ENCODE measurements at regions not wholly inside any gene's neighbourhood (a gene's known extent, or its start where the extent isn't known, plus 50 kb on each side); places are given as distances from the start of the nearest gene placed in this dataset.

DNA sequence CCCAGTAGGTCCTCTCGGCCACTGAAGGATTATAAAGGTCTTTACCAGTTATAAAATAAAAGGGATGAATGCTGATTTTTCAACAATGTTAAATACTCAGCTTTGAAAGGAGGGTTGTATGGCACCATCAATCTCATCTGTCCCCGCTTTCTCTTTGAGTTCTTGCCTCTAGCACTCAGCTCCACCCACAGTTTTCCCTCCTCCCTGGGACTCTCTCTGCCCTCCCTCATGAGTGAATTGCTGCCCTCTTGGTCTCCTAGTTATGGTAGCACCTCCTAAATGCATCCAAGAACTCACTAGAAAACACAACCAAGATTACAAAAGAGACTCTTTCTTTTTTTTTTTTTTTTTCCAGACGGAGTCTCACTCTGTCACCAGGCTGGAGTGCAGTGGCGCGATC, 91.0 kb downstream of the TEX35 start (continued):
- no peak for TF ChIP-seq EZH2 (IDR thresholded peaks at IDR 0.05)

DNA sequence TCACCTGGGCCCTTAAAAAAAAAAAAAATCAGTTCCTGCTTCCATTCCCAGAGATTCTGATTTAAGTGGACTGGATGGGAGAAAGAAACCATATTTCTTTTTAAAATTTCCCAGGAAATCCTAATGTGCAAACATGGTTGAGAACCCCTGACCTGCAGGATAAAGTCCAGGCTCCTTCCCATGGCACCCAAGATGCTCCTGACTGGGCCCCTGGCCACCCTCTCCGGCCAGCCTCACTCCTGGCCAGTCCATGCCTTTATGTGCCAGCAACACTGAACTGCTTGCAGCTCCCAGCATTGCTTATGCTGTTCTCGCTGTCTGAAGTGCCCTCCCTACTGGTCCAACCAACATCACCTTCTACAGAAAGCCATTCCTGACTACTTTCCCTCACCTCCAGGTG, 93.9 kb downstream of the TEX35 start:
- no peaks in the 10 kb centered on the region for H3K27me3 ChIP-seq (ENCODE audit: insufficient read depth, low read length)
- no peak overlapping the region for H3K27ac ChIP-seq (ENCODE audit: low read depth, low read length)
- CTCF ChIA-PET, result no interaction called here

More for the DNA sequence above, 93.9 kb downstream of the TEX35 start:
- ChIA-PET RAD21 (ENCODE audit: low non-redundant PET in 1 of 2, low total read pairs in 2 of 2, uncharacterized antibody in 2 of 2, unreplicated experiment in 2 of 2) (no interaction called here), POLR2A (no interaction called here)
- no TSS peak for BruUV-seq (replicated peaks)
- Histone ChIP-seq H2AFZ (ENCODE audit: low read depth, low read length, poor library complexity, severe bottlenecking) (no peak overlapping the region), H3K9ac (ENCODE audit: low read length) (no peak overlapping the region), H3K36me3 (ENCODE audit: control insufficient read depth in 1 of 2, insufficient read depth in 2 of 2, low read length in 2 of 2) (no peaks in the 10 kb centered on the region), H3K9me3 (ENCODE audit: control insufficient read depth in 1 of 2, insufficient read depth in 1 of 2, low read depth in 1 of 2, low read length in 2 of 2) (no peaks in the 10 kb centered on the region), H3K9me2 (ENCODE audit: insufficient read depth) (no peaks in the 10 kb centered on the region; the same call in 1 of the 2 replicates), H3K4me1 (ENCODE audit: control insufficient read depth in 1 of 2, insufficient read depth in 2 of 2, low read length in 2 of 2) (peaks cover 0 to 35% of the 10 kb centered on the region in 2 experiments; a peak in 2 of 4 replicates), H3K79me2 (ENCODE audit: insufficient read depth, low read length) (no peaks in the 10 kb centered on the region), H3K4me2 (ENCODE audit: low read length) (no peak overlapping the region), H3K4me3 (replicated peaks in 1 of 2; ENCODE audit: low read depth in 1 of 2, low read length in 2 of 2) (no peak overlapping the region), H4K20me1 (ENCODE audit: insufficient read depth) (no peaks in the 10 kb centered on the region)
- intact Hi-C loops (cut with micrococcal nuclease), result no loop called here
- TF ChIP-seq POLR2A (IDR thresholded peaks at IDR 0.05; ENCODE audit: borderline replicate concordance, extremely low read depth, insufficient read depth, insufficient read length), result no peak
- TF ChIP-seq, protein P1, sequence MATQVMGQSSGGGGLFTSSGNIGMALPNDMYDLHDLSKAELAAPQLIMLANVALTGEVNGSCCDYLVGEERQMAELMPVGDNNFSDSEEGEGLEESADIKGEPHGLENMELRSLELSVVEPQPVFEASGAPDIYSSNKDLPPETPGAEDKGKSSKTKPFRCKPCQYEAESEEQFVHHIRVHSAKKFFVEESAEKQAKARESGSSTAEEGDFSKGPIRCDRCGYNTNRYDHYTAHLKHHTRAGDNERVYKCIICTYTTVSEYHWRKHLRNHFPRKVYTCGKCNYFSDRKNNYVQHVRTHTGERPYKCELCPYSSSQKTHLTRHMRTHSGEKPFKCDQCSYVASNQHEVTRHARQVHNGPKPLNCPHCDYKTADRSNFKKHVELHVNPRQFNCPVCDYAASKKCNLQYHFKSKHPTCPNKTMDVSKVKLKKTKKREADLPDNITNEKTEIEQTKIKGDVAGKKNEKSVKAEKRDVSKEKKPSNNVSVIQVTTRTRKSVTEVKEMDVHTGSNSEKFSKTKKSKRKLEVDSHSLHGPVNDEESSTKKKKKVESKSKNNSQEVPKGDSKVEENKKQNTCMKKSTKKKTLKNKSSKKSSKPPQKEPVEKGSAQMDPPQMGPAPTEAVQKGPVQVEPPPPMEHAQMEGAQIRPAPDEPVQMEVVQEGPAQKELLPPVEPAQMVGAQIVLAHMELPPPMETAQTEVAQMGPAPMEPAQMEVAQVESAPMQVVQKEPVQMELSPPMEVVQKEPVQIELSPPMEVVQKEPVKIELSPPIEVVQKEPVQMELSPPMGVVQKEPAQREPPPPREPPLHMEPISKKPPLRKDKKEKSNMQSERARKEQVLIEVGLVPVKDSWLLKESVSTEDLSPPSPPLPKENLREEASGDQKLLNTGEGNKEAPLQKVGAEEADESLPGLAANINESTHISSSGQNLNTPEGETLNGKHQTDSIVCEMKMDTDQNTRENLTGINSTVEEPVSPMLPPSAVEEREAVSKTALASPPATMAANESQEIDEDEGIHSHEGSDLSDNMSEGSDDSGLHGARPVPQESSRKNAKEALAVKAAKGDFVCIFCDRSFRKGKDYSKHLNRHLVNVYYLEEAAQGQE (IDR thresholded peaks at IDR 0.05; ENCODE audit: low read depth), result no peak
- no peak for TF ChIP-seq JUND (IDR thresholded peaks at IDR 0.05)
- no peak for TF ChIP-seq RAD21 (IDR thresholded peaks at IDR 0.05; ENCODE audit: low read depth)
- no peak for TF ChIP-seq FOSL1 (IDR thresholded peaks at IDR 0.05; ENCODE audit: low read depth)
- TF ChIP-seq EZH2phosphoT487 (IDR thresholded peaks at IDR 0.05; ENCODE audit: borderline replicate concordance), result no peak
- TF ChIP-seq SIN3A (IDR thresholded peaks at IDR 0.05; ENCODE audit: low read depth), result no peak
- TF ChIP-seq, protein P2, sequence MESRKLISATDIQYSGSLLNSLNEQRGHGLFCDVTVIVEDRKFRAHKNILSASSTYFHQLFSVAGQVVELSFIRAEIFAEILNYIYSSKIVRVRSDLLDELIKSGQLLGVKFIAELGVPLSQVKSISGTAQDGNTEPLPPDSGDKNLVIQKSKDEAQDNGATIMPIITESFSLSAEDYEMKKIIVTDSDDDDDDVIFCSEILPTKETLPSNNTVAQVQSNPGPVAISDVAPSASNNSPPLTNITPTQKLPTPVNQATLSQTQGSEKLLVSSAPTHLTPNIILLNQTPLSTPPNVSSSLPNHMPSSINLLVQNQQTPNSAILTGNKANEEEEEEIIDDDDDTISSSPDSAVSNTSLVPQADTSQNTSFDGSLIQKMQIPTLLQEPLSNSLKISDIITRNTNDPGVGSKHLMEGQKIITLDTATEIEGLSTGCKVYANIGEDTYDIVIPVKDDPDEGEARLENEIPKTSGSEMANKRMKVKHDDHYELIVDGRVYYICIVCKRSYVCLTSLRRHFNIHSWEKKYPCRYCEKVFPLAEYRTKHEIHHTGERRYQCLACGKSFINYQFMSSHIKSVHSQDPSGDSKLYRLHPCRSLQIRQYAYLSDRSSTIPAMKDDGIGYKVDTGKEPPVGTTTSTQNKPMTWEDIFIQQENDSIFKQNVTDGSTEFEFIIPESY (IDR thresholded peaks at IDR 0.05; ENCODE audit: extremely low read depth, insufficient replicate concordance, low read length), result no peak
- no peak for TF ChIP-seq SRF (IDR thresholded peaks at IDR 0.05; ENCODE audit: low read depth)
- TF ChIP-seq TCF7L2 (IDR thresholded peaks at IDR 0.05; ENCODE audit: borderline replicate concordance, extremely low read depth, insufficient read depth, insufficient read length), result no peak
- TF ChIP-seq CEBPB (IDR thresholded peaks at IDR 0.05; ENCODE audit: low read depth), result no peak
- no peak for TF ChIP-seq EGR1 (IDR thresholded peaks at IDR 0.05; ENCODE audit: low read depth)
- no peak for TF ChIP-seq CBX3 (IDR thresholded peaks at IDR 0.05; ENCODE audit: low read depth)
- TF ChIP-seq, protein P3, sequence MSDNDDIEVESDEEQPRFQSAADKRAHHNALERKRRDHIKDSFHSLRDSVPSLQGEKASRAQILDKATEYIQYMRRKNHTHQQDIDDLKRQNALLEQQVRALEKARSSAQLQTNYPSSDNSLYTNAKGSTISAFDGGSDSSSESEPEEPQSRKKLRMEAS (IDR thresholded peaks at IDR 0.05), result no peak
- TF ChIP-seq EZH2 (IDR thresholded peaks at IDR 0.05), result no peak
- TF ChIP-seq ZFX (IDR thresholded peaks at IDR 0.05), result no peak
- no peak for TF ChIP-seq SP1 (IDR thresholded peaks at IDR 0.05; ENCODE audit: low read depth)
- no peak for ATAC-seq
- DNase-seq (ENCODE audit: low read depth, low spot score), result no peak
